HL-60 (cell line): ENCODE measurements at regions not wholly inside any gene's neighbourhood (a gene's known extent, or its start where the extent isn't known, plus 50 kb on each side); places are given as distances from the start of the nearest gene placed in this dataset.

ENCODE experiments used
- GABPA ChIP-seq: IDR thresholded peaks from 2 replicates; pipeline ENCODE4 v1.6.1; 2012; ENCODE audit warnings: low read depth
- POLR2AphosphoS5 ChIP-seq: IDR thresholded peaks from 2 replicates; pipeline ENCODE4 v1.6.1; 2012; ENCODE audit warnings: low read depth
- SPI1 ChIP-seq: IDR thresholded peaks from 2 replicates; pipeline ENCODE4 v1.6.1; 2012; ENCODE audit warnings: low read depth, mild to moderate bottlenecking, borderline replicate concordance
- TF ChIP-seq, protein P1 (sequence below): IDR thresholded peaks from one replicate; pipeline ENCODE4 v1.5.1; 2011; ENCODE audit warnings: low read length, control low read depth, inconsistent platforms; ENCODE audit not compliant: insufficient read depth
- TF ChIP-seq, protein P2 (sequence below): IDR thresholded peaks from 2 replicates; pipeline ENCODE4 v1.6.1; 2012; ENCODE audit warnings: low read depth; ENCODE audit not compliant: insufficient replicate concordance

DNA sequence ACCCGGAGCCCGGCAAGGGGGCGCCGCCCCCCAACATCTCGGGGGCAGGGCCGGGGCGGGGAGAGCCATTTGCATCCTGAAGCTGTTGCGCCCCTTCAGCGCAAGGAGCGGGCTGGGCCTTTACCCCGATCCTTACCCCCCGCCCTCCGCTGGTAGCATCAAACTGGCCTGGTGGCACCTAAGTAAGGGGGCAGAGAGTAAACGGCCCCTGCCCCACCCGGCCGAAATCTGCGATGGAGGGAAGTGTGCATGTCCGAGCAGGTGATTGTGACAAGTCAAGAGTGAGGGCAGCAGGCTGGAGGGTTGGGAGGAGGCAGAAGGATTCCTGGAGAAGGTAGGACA lies 101.2 kb downstream of the ESM1 start:
- TF ChIP-seq, protein P1, sequence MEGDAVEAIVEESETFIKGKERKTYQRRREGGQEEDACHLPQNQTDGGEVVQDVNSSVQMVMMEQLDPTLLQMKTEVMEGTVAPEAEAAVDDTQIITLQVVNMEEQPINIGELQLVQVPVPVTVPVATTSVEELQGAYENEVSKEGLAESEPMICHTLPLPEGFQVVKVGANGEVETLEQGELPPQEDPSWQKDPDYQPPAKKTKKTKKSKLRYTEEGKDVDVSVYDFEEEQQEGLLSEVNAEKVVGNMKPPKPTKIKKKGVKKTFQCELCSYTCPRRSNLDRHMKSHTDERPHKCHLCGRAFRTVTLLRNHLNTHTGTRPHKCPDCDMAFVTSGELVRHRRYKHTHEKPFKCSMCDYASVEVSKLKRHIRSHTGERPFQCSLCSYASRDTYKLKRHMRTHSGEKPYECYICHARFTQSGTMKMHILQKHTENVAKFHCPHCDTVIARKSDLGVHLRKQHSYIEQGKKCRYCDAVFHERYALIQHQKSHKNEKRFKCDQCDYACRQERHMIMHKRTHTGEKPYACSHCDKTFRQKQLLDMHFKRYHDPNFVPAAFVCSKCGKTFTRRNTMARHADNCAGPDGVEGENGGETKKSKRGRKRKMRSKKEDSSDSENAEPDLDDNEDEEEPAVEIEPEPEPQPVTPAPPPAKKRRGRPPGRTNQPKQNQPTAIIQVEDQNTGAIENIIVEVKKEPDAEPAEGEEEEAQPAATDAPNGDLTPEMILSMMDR, result no peak
- TF ChIP-seq, protein P2, sequence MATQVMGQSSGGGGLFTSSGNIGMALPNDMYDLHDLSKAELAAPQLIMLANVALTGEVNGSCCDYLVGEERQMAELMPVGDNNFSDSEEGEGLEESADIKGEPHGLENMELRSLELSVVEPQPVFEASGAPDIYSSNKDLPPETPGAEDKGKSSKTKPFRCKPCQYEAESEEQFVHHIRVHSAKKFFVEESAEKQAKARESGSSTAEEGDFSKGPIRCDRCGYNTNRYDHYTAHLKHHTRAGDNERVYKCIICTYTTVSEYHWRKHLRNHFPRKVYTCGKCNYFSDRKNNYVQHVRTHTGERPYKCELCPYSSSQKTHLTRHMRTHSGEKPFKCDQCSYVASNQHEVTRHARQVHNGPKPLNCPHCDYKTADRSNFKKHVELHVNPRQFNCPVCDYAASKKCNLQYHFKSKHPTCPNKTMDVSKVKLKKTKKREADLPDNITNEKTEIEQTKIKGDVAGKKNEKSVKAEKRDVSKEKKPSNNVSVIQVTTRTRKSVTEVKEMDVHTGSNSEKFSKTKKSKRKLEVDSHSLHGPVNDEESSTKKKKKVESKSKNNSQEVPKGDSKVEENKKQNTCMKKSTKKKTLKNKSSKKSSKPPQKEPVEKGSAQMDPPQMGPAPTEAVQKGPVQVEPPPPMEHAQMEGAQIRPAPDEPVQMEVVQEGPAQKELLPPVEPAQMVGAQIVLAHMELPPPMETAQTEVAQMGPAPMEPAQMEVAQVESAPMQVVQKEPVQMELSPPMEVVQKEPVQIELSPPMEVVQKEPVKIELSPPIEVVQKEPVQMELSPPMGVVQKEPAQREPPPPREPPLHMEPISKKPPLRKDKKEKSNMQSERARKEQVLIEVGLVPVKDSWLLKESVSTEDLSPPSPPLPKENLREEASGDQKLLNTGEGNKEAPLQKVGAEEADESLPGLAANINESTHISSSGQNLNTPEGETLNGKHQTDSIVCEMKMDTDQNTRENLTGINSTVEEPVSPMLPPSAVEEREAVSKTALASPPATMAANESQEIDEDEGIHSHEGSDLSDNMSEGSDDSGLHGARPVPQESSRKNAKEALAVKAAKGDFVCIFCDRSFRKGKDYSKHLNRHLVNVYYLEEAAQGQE, result no peak
- TF ChIP-seq POLR2AphosphoS5 (no peak), GABPA (no peak), SPI1 (no peak)
